ENCODE measurements at regions not wholly inside any gene's neighbourhood (a gene's known extent, or its start where the extent isn't known, plus 50 kb on each side); places are given as distances from the start of the nearest gene placed in this dataset.

DNA sequence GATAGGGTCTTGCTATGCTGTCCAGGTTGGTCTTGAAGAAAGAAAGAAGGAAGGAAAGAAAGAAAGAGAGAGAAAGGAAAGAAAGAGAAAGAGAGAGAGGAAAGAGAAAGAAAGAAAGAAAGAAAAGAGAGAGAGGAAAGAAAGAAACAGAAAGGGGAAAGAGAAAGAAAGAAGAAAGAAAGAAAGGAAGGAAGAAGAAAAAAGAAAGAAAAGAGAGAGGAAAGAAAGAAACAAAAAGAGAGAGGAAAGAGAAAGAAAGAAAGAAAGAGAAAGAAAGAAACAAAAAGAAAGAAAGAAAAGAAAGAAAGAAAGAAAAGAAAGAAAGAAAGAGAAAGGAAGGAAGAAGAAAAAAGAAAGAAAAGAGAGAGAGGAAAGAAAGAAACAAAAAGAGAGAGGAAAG lies 95.8 kb upstream of the SHOX start:
- TF ChIP-seq, protein P1, sequence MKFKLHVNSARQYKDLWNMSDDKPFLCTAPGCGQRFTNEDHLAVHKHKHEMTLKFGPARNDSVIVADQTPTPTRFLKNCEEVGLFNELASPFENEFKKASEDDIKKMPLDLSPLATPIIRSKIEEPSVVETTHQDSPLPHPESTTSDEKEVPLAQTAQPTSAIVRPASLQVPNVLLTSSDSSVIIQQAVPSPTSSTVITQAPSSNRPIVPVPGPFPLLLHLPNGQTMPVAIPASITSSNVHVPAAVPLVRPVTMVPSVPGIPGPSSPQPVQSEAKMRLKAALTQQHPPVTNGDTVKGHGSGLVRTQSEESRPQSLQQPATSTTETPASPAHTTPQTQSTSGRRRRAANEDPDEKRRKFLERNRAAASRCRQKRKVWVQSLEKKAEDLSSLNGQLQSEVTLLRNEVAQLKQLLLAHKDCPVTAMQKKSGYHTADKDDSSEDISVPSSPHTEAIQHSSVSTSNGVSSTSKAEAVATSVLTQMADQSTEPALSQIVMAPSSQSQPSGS (tag by site-specific recombination; IDR thresholded peaks at IDR 0.05; ENCODE audit: low read depth), result no peak
- TF ChIP-seq, protein P2, sequence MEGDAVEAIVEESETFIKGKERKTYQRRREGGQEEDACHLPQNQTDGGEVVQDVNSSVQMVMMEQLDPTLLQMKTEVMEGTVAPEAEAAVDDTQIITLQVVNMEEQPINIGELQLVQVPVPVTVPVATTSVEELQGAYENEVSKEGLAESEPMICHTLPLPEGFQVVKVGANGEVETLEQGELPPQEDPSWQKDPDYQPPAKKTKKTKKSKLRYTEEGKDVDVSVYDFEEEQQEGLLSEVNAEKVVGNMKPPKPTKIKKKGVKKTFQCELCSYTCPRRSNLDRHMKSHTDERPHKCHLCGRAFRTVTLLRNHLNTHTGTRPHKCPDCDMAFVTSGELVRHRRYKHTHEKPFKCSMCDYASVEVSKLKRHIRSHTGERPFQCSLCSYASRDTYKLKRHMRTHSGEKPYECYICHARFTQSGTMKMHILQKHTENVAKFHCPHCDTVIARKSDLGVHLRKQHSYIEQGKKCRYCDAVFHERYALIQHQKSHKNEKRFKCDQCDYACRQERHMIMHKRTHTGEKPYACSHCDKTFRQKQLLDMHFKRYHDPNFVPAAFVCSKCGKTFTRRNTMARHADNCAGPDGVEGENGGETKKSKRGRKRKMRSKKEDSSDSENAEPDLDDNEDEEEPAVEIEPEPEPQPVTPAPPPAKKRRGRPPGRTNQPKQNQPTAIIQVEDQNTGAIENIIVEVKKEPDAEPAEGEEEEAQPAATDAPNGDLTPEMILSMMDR (tag by site-specific recombination; IDR thresholded peaks at IDR 0.05), result no peak
- no peak for TF ChIP-seq ZNF510 (tag by site-specific recombination; IDR thresholded peaks at IDR 0.05; ENCODE audit: insufficient replicate concordance)
- TF ChIP-seq, protein P3, sequence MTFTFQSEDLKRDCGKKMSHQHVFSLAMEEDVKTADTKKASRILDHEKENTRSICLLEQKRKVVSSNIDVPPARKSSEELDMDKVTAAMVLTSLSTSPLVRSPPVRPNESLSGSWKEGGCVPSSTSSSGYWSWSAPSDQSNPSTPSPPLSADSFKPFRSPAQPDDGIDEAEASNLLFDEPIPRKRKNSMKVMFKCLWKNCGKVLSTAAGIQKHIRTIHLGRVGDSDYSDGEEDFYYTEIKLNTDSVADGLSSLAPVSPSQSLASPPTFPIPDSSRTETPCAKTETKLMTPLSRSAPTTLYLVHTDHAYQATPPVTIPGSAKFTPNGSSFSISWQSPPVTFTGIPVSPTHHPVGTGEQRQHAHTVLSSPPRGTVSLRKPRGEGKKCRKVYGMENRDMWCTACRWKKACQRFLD (tag by site-specific recombination; IDR thresholded peaks at IDR 0.05), result no peak

All from HEK293 (cell line).